GM19452 (cell line): ENCODE measurements at regions not wholly inside any gene's neighbourhood (a gene's known extent, or its start where the extent isn't known, plus 50 kb on each side); places are given as distances from the start of the nearest gene placed in this dataset.

Source experiments
- ATAC-seq: cut with Tn5 transposase; IDR thresholded peaks from one replicate; pipeline ENCODE4 v1.9.1; 2021; ENCODE audit not compliant: unreplicated experiment

DNA sequence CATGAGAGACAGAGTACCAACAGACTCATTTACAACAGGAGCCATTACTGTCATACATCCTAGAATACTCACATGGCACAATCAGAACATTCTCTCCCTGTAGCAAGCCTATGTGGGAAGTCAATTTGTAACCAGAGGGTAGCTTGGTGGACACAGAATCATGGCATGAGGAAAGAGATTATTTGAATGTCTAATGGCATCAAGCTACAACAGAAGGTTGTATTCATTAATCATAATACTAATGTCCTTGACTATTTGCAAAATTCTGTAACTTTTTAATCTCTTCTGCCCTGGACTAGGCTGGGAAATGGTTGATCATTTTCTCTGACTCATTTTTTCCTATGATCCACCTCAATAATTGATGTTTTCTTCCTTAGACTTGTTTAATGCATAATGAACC is 345.2 kb upstream of the IL12A start:
- no peak for ATAC-seq

DNA sequence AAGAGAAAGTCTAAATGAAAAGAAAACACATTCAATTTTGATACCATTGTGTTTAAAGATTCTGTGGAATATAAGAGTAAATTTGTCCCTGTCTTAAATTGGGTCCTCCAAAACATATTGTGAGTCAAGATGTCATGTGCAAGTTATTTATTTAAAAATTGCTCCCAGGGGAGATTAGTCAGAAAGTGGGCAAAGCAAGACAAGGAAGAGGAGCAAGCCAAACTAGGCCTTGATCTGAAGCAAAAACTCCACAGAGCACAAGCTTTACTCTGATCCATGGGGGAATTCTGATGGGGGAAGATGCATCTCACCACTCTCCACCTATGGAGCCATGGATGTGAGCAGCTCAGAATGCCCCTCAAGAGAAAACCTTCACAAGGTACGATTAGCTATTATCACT is 342.8 kb upstream of the IL12A start:
- no peak for ATAC-seq

- ATAC-seq, result no peak
Observed at GRCh38 chr3:159649951-159650350, 338.7 kb upstream of the IL12A start.

GRCh38 chr3:159650726-159651125 is 337.9 kb upstream of the IL12A start:
- ATAC-seq, result no peak

GRCh38 chr3:159652452-159652851 is 336.2 kb upstream of the IL12A start:
- no peak for ATAC-seq

DNA sequence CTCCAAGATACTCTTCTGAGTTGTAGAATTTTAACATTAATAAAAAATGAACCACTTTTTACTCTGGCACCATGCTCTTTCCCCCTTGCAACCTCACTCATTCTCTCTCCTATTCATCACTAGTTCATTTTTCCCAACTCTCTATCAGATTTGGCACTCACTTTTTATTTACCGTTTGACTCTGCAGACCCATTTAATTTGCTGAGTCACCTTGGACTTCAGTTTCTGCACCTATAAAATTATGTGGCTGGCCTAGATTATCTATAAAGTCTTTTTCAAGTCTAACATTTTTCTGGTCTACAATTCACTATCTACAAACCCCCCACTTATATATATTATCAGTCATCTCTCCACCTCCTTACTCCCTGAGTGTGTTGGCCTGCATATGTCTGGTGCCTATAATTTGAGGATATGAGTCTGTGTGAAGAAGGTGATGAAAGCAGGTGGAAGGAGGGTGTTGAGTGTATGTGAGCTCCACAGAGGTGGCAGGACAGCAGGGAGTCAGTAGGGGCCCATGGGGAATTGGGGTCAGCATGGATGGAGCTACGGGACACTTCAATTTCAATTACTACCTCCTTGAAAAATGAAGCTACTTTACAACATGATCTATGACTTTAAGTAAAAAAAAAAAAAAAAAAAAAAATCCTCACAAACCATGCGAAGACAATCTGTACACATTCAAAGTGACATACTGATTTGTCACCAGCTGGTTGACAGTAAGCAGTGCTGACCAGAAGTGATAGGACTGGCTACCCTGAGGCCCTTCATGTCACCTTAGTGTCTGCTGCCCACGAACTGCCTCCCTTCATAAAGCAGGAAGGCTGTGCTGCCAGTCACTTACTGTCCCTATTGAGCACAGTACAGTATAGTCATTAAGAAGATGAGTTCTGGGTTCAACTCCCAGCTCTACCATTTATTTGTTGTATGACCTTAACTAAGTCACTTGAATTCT is 334.2 kb upstream of the IL12A start:
- no peak for ATAC-seq

- no peak for ATAC-seq
Observed at GRCh38 chr3:159655202-159655601, 333.4 kb upstream of the IL12A start.

GRCh38 chr3:159657176-159657575 is 331.5 kb upstream of the IL12A start:
- ATAC-seq, result no peak

- no peak for ATAC-seq
Observed at GRCh38 chr3:159657629-159658028, 331.0 kb upstream of the IL12A start.

GRCh38 chr3:159660326-159660725 is 328.3 kb upstream of the IL12A start:
- ATAC-seq, result no peak

DNA sequence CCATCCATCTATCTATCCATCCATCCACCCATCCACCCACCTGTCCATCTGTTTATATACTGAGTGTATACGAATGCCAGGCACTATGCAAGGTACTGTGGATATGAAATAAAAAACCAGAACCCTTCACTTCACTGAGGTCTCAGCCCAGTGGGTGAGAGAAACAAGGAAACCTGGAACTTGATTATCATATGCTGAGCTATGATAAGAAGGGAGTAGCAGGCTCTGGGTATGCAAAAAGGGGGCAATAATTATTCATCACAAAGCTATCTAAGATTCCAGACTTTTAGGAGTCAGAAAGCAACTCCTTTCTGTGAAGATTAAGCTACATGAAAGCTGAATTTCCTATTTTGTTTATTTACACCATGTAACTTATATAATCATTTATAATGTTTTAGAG is 327.7 kb upstream of the IL12A start:
- ATAC-seq, result no peak

GRCh38 chr3:159662549-159662948 is 326.1 kb upstream of the IL12A start:
- ATAC-seq, result no peak

DNA sequence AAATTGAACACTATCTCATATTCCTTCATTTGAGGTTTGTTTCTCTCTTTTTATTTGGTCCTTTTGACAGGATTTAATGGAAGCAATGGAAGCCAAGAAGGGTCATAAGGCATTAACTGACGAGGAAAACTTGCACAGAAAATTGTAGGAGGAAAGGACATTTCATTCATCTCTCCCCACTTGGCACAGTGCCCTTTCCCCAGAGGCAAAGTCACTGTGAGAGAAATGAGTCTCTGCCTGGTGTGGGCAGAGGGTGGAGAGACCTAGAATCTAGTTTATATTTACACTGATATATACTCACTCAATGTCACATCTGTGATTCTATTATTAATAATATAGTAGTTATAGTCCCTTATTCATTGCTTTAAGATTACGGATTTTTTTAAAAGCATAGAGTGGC is 324.6 kb upstream of the IL12A start:
- no peak for ATAC-seq

DNA sequence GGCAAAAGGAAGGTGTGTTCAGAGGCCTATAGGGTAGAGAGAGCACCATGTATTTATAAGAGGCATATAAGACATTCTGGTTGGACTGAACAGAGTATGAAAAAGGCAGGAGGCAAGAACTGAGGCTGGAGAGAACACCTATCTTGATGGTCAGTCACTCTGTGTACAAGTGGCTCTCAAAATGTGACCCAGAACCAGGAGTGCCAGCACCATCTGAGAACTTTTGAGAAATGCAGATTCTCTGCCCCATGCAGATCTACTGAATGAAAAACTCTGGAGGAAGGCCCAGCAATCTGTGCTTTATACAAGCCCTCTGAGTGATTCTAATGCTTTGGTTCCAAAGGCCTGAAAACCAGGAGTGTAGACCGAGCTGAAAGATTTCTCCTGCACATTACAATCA is 324.0 kb upstream of the IL12A start:
- no peak for ATAC-seq

DNA sequence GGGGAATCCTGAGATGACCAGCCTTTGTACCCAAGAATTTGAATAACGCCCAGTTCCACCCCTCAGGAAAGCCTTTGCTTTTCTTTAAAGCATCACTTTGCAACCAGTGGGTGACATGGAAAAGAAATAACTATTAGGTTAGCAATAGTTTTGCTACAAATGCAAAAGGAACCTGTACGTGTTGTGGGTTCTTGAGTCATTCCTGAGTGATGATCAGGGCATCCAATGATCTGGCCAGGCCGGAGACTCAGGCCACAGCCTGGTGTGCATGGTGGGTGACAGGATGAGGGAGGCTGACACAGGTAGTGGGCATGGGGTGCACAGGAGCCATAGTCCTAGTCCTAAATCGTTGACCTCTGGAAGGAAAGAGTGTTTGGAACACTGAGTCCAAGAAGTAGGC is 321.4 kb upstream of the IL12A start:
- no peak for ATAC-seq

- ATAC-seq, result no peak
Observed at GRCh38 chr3:159668461-159668860, 320.2 kb upstream of the IL12A start.

DNA sequence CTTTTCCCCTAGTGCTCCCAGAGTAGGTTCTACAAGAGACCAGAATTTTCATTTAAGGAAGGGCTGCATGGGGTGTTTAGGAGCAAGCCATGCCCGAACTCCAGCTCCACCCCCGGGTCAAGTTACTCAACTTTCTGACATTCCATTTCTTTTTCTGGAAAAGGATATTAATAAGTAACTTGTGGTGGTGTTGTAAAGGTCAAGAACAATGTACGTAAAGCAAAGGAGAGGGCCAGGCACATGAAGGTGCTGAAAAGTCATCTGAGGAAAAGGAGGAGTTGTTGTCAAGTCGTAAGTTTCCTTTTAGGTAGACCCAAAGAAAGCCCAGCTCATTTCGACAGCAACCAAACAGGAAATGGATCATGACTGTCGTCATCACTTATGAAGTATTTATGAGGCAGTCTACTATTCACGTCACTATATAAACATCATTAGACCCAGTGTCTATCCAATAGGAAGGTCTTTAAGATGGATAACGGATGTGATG is 319.6 kb upstream of the IL12A start:
- no peak for ATAC-seq

GRCh38 chr3:159669766-159670165 is 318.9 kb upstream of the IL12A start:
- no peak for ATAC-seq

DNA sequence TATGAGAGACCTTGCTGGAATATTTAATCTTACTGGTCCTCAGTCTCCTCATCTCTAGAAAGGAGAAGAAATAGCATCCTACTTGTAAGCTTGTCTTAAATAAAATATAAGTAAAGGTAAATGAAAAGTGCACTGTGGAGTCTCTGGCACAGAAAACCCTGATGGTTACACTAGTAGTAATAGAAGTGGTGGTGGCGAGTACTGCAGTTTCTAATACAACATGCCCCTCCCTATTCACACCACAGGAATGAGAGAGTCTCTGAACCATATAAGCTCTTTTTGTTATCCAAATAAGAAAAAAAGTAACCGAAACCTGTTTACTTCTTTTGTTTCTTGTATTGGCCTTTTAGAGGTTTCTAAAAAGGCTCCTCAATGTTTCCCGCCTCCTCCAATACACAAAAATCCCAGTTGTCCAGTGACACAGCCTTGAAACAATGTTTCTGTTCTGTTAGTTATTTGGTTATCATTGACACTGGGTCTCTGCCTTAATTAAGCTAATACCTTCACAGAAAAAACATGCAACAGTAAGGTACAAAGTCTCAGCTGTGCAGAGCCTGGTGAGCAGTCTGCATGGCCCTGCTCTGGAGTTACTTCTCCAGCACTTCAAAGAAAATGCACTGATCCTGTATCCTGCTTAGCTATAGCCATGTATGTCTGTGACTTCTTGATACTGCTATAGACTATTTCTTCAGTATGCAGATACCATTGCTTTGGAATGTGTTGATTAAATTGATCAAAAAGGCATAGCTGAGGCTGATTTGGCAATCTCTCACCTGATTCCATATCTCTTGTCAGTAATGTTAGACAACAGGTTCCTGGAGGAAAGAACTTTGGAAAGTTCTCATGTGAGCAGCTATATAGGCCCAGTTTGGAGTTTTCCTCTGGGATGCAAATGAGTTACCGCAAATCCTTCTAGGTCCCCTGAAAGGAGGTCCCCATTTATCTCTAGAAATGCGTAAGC is 315.6 kb upstream of the IL12A start:
- ATAC-seq, result peak; percentile 53

- no peak for ATAC-seq
Observed at GRCh38 chr3:159674583-159674982, 314.1 kb upstream of the IL12A start.

DNA sequence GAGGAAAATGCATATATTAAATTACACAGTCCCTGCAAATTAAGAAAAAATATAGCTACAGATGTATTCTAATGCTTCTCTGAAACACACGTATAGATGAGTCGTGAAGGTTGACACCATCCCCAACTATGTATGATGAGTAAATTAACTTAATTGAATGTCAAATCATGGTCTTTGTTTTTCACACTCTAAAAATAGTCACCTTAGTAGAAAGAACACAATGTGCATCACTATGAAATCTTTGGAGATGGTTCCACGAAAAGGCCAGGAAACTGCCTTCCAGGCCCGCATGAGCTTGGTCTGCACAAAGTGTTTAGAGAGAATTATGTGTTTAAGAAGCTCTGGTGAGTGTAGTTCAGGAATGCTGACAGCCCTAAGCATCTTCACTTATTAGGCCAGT is 313.4 kb upstream of the IL12A start:
- ATAC-seq, result no peak

DNA sequence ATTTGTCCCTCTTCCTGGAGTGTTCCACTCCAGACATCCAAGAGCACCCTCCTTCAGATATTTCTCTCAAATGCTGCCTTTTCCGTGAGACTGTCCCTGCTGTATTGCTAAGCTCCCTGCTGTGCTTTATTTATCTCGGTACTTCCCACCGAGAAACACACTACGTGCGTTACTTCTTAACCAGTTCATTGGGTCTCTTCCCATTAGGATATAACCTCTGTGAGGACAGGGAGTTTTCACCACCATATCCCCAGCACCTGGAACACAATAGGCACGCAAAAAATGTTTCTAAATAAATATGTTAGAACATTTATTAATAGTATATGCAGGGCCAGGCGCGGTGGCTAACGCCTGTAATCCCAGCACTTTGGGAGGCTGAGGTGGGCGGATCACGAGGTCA is 308.7 kb upstream of the IL12A start:
- no peak for ATAC-seq
